Liver (tissue), 3 donors: ENCODE measurements at regions not wholly inside any gene's neighbourhood (a gene's known extent, or its start where the extent isn't known, plus 50 kb on each side); places are given as distances from the start of the nearest gene placed in this dataset.
"Not testable (repeated sequence)": the region's sequence is repeated elsewhere in the genome, so short reads cannot be mapped to it uniquely, and the experiment has no call there.

ENCODE experiments used
- EGR1 ChIP-seq, 2 donors: IDR thresholded peaks; 2 replicates each; pipeline ENCODE4 v1.6.1; 2016 to 2018; ENCODE audit warnings: antibody characterized with exemption in 2 of 2, low read depth in 2 of 2
- GABPA ChIP-seq, 2 donors: IDR thresholded peaks in 1 of 2; conservative IDR thresholded peaks in 1 of 2; 2 replicates each; pipeline ENCODE4 v1.6.1; 2016; ENCODE audit warnings: antibody characterized with exemption in 2 of 2, mild to moderate bottlenecking in 1 of 2, moderate library complexity in 1 of 2
- HNF4A ChIP-seq, 2 donors: conservative IDR thresholded peaks; 2 replicates each; pipeline ENCODE4 v1.6.1; 2016; ENCODE audit warnings: antibody characterized with exemption in 2 of 2, mild to moderate bottlenecking in 2 of 2
- HNF4G ChIP-seq: IDR thresholded peaks from 2 replicates; pipeline ENCODE4 v1.6.1; 2016; ENCODE audit warnings: antibody characterized with exemption
- JUND ChIP-seq, 2 donors: IDR thresholded peaks; 2 replicates each; pipeline ENCODE4 v1.6.1; 2016; ENCODE audit warnings: antibody characterized with exemption in 2 of 2
- RAD21 ChIP-seq, 2 donors: IDR thresholded peaks; 2 replicates each; pipeline ENCODE4 v1.6.1; 2016; ENCODE audit warnings: antibody characterized with exemption in 2 of 2, mild to moderate bottlenecking in 2 of 2
- SP1 ChIP-seq: IDR thresholded peaks from 2 replicates; pipeline ENCODE4 v1.6.1; 2018; ENCODE audit warnings: antibody characterized with exemption, mild to moderate bottlenecking
- TAF1 ChIP-seq: conservative IDR thresholded peaks from 2 replicates; pipeline ENCODE4 v1.6.1; 2016; ENCODE audit warnings: antibody characterized with exemption, mild to moderate bottlenecking
- YY1 ChIP-seq: IDR thresholded peaks from 2 replicates; pipeline ENCODE4 v1.6.1; 2016; ENCODE audit warnings: antibody characterized with exemption, mild to moderate bottlenecking
- TF ChIP-seq, protein P1 (sequence below): IDR thresholded peaks from 2 replicates; pipeline ENCODE4 v1.6.1; 2016; ENCODE audit warnings: antibody characterized with exemption
- TF ChIP-seq, protein P2 (sequence below): fragments of 150-350 bp; IDR thresholded peaks from 2 replicates; pipeline ENCODE4 v1.5.1; 2017; ENCODE audit warnings: improper control_type of control experiment, low read depth, low read length; ENCODE audit not compliant: missing input control
- TF ChIP-seq, protein P3 (sequence below): IDR thresholded peaks from 2 replicates; pipeline ENCODE4 v1.6.1; 2016; ENCODE audit warnings: antibody characterized with exemption
- TF ChIP-seq, protein P4 (sequence below): IDR thresholded peaks from 2 replicates; pipeline ENCODE4 v1.6.1; 2016; ENCODE audit warnings: antibody characterized with exemption, mild to moderate bottlenecking
- TF ChIP-seq, protein P5 (sequence below): IDR thresholded peaks from 2 replicates; pipeline ENCODE4 v1.6.1; 2016; ENCODE audit warnings: antibody characterized with exemption
- donor health status: healthy.
- donor health status: healthy.

DNA sequence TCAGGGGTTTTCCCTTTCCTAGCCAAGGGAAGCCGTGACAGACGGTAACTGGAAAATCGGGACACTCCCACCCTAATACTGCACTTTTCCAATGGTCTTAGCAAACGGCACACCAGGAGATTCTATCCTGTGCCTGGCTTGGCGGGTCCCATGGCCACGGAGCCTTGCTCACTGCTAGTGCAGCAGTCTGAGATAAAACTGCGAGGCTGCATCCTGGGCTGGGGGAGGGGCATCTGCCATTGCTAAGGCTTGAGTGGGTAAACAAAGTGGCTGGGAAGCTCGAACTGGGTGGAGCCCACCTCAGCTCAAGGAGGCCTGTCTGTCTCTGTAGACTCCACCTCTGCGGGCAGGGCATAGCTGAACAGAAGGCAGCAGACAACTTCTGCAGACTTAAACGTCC, 604.1 kb upstream of the IGFBP7 start:
- not testable (repeated sequence) for TF ChIP-seq JUND (IDR thresholded peaks at IDR 0.05); EGR1 (IDR thresholded peaks at IDR 0.05; ENCODE audit: low read depth in 2 of 2); HNF4A (conservative IDR thresholded peaks at IDR 0.05); RAD21 (IDR thresholded peaks at IDR 0.05); SP1; YY1; GABPA (IDR thresholded peaks at IDR 0.05 in 1 of 2, conservative IDR thresholded peaks at IDR 0.05 in 1 of 2); TAF1; HNF4G
- TF ChIP-seq, protein P1, sequence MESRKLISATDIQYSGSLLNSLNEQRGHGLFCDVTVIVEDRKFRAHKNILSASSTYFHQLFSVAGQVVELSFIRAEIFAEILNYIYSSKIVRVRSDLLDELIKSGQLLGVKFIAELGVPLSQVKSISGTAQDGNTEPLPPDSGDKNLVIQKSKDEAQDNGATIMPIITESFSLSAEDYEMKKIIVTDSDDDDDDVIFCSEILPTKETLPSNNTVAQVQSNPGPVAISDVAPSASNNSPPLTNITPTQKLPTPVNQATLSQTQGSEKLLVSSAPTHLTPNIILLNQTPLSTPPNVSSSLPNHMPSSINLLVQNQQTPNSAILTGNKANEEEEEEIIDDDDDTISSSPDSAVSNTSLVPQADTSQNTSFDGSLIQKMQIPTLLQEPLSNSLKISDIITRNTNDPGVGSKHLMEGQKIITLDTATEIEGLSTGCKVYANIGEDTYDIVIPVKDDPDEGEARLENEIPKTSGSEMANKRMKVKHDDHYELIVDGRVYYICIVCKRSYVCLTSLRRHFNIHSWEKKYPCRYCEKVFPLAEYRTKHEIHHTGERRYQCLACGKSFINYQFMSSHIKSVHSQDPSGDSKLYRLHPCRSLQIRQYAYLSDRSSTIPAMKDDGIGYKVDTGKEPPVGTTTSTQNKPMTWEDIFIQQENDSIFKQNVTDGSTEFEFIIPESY, result not testable (repeated sequence)
- TF ChIP-seq, protein P2, sequence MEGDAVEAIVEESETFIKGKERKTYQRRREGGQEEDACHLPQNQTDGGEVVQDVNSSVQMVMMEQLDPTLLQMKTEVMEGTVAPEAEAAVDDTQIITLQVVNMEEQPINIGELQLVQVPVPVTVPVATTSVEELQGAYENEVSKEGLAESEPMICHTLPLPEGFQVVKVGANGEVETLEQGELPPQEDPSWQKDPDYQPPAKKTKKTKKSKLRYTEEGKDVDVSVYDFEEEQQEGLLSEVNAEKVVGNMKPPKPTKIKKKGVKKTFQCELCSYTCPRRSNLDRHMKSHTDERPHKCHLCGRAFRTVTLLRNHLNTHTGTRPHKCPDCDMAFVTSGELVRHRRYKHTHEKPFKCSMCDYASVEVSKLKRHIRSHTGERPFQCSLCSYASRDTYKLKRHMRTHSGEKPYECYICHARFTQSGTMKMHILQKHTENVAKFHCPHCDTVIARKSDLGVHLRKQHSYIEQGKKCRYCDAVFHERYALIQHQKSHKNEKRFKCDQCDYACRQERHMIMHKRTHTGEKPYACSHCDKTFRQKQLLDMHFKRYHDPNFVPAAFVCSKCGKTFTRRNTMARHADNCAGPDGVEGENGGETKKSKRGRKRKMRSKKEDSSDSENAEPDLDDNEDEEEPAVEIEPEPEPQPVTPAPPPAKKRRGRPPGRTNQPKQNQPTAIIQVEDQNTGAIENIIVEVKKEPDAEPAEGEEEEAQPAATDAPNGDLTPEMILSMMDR, result not testable (repeated sequence)
- TF ChIP-seq, protein P3, sequence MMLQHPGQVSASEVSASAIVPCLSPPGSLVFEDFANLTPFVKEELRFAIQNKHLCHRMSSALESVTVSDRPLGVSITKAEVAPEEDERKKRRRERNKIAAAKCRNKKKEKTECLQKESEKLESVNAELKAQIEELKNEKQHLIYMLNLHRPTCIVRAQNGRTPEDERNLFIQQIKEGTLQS, result not testable (repeated sequence)
- TF ChIP-seq, protein P4, sequence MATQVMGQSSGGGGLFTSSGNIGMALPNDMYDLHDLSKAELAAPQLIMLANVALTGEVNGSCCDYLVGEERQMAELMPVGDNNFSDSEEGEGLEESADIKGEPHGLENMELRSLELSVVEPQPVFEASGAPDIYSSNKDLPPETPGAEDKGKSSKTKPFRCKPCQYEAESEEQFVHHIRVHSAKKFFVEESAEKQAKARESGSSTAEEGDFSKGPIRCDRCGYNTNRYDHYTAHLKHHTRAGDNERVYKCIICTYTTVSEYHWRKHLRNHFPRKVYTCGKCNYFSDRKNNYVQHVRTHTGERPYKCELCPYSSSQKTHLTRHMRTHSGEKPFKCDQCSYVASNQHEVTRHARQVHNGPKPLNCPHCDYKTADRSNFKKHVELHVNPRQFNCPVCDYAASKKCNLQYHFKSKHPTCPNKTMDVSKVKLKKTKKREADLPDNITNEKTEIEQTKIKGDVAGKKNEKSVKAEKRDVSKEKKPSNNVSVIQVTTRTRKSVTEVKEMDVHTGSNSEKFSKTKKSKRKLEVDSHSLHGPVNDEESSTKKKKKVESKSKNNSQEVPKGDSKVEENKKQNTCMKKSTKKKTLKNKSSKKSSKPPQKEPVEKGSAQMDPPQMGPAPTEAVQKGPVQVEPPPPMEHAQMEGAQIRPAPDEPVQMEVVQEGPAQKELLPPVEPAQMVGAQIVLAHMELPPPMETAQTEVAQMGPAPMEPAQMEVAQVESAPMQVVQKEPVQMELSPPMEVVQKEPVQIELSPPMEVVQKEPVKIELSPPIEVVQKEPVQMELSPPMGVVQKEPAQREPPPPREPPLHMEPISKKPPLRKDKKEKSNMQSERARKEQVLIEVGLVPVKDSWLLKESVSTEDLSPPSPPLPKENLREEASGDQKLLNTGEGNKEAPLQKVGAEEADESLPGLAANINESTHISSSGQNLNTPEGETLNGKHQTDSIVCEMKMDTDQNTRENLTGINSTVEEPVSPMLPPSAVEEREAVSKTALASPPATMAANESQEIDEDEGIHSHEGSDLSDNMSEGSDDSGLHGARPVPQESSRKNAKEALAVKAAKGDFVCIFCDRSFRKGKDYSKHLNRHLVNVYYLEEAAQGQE, result not testable (repeated sequence)
- TF ChIP-seq, protein P5, sequence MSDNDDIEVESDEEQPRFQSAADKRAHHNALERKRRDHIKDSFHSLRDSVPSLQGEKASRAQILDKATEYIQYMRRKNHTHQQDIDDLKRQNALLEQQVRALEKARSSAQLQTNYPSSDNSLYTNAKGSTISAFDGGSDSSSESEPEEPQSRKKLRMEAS, result not testable (repeated sequence)
